NB4 (cell line): ENCODE measurements at regions not wholly inside any gene's neighbourhood (a gene's known extent, or its start where the extent isn't known, plus 50 kb on each side); places are given as distances from the start of the nearest gene placed in this dataset.

Experiments used
- CTCF ChIP-seq: IDR thresholded peaks from one replicate; pipeline ENCODE4 v1.5.1; 2012; ENCODE audit warnings: low read depth, low read length
- MAX ChIP-seq: IDR thresholded peaks from 2 replicates; pipeline ENCODE4 v1.6.1; 2011; ENCODE audit warnings: low read depth, low read length
- MYC ChIP-seq: IDR thresholded peaks from 2 replicates; pipeline ENCODE4 v1.6.1; 2011; ENCODE audit warnings: low read depth, low read length
- POLR2A ChIP-seq: IDR thresholded peaks from 2 replicates; pipeline ENCODE4 v1.6.1; 2011; ENCODE audit warnings: mild to moderate bottlenecking; ENCODE audit not compliant: insufficient read length; ENCODE audit errors: extremely low read depth

GRCh38 chr4:176439611-176440010 lies 119.8 kb downstream of the SPCS3 start:
- no peak for TF ChIP-seq CTCF
- TF ChIP-seq POLR2A, result no peak
- TF ChIP-seq MAX, result no peak
- TF ChIP-seq MYC, result no peak
